ENCODE measurements at regions not wholly inside any gene's neighbourhood (a gene's known extent, or its start where the extent isn't known, plus 50 kb on each side); places are given as distances from the start of the nearest gene placed in this dataset.

DNA sequence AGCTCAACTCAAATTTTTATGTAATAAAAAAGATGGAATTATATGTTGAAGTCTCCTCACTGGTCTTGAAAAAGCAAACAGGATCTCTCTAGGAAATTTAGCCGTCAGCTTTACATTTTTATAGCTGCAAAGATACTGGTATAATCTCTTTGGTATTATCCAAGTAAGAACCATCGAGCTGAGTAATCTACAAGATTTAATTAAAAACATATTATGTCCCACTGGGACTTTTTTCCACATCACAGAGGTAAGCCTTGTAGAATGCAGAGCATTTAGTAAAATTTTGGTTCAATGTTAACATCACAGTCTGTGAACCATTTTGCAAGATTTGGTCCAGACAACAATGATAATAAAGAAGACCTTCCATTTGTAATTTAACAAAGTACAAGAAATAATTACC lies 162.6 kb upstream of the SLC39A10 start:
- no peak for TF ChIP-seq POLR2A (IDR thresholded peaks at IDR 0.05)
- TF ChIP-seq, protein P1, sequence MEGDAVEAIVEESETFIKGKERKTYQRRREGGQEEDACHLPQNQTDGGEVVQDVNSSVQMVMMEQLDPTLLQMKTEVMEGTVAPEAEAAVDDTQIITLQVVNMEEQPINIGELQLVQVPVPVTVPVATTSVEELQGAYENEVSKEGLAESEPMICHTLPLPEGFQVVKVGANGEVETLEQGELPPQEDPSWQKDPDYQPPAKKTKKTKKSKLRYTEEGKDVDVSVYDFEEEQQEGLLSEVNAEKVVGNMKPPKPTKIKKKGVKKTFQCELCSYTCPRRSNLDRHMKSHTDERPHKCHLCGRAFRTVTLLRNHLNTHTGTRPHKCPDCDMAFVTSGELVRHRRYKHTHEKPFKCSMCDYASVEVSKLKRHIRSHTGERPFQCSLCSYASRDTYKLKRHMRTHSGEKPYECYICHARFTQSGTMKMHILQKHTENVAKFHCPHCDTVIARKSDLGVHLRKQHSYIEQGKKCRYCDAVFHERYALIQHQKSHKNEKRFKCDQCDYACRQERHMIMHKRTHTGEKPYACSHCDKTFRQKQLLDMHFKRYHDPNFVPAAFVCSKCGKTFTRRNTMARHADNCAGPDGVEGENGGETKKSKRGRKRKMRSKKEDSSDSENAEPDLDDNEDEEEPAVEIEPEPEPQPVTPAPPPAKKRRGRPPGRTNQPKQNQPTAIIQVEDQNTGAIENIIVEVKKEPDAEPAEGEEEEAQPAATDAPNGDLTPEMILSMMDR (IDR thresholded peaks at IDR 0.05 in 8 of 11, conservative IDR thresholded peaks at IDR 0.05 in 3 of 11) = no peak
- TF ChIP-seq POLR2AphosphoS5 (IDR thresholded peaks at IDR 0.05) = no peak

Data from spleen (tissue), 7 donors.